ENCODE measurements at regions not wholly inside any gene's neighbourhood (a gene's known extent, or its start where the extent isn't known, plus 50 kb on each side); places are given as distances from the start of the nearest gene placed in this dataset.

GRCh38 chr11:129637983-129638776 is 177.5 kb upstream of the TMEM45B start:
- peaks cover 10% of the 10 kb centered on the region for H3K4me1 Mint-ChIP-seq (ENCODE audit: low read depth)
- H3K9me3 ChIP-seq (ENCODE audit: control insufficient read depth in 1 of 2, insufficient read depth in 1 of 2, low read length in 2 of 2) = no peaks in the 10 kb centered on the region
- ChIA-PET CTCF (interaction anchor here (1.3 kb wide), 1 partner anchor 9 kb away, joined by 3 read pairs; no protein-coding TSS in a partner anchor), POLR2A (no interaction called here)
- DNase-seq (no peak), ATAC-seq (ENCODE audit: poor library complexity) (no peak)
- H3K27ac ChIP-seq (ENCODE audit: low read depth in 1 of 2, low read length in 2 of 2) = no peak overlapping the region
- no peak overlapping the region for H3K4me3 Mint-ChIP-seq
- no peak overlapping the region for H3K4me3 ChIP-seq (ENCODE audit: low read length)
- no peak for TF ChIP-seq CTCF (IDR thresholded peaks at IDR 0.05)
- H3K36me3 Mint-ChIP-seq (ENCODE audit: low read depth) = no peaks in the 10 kb centered on the region
- no peak overlapping the region for H3K27ac Mint-ChIP-seq
- H3K27me3 ChIP-seq (ENCODE audit: control insufficient read depth in 1 of 2, insufficient read depth in 2 of 2, low read length in 2 of 2) = no peaks in the 10 kb centered on the region
- intact Hi-C loops (cut with DNase I, micrococcal nuclease) = no loop called here
- no peaks in the 10 kb centered on the region for H3K36me3 ChIP-seq (ENCODE audit: insufficient read depth, low read length)
- peaks cover 5% of the 10 kb centered on the region for H3K4me1 ChIP-seq (ENCODE audit: insufficient read depth, low read length)
- H3K27me3 Mint-ChIP-seq = peaks cover 16% of the 10 kb centered on the region
- H3K9me3 Mint-ChIP-seq = no peaks in the 10 kb centered on the region

GRCh38 chr11:129639300-129639699 is 176.3 kb upstream of the TMEM45B start:
- ChIA-PET CTCF (interaction anchor here (0.8 kb wide), 1 partner anchor 10 kb away, joined by 3 read pairs; no protein-coding TSS in a partner anchor), POLR2A (no interaction called here)
- DNase-seq = no peak
- Mint-ChIP-seq H3K9me3 (no peaks in the 10 kb centered on the region), H3K4me3 (no peak overlapping the region), H3K27me3 (peaks cover 13% of the 10 kb centered on the region), H3K4me1 (ENCODE audit: low read depth) (peaks cover 10% of the 10 kb centered on the region), H3K36me3 (ENCODE audit: low read depth) (no peaks in the 10 kb centered on the region), H3K27ac (no peak overlapping the region)
- H3K27me3 ChIP-seq (ENCODE audit: control insufficient read depth in 1 of 2, insufficient read depth in 2 of 2, low read length in 2 of 2) = no peaks in the 10 kb centered on the region
- no peaks in the 10 kb centered on the region for H3K36me3 ChIP-seq (ENCODE audit: insufficient read depth, low read length)
- no peaks in the 10 kb centered on the region for H3K9me3 ChIP-seq (ENCODE audit: control insufficient read depth in 1 of 2, insufficient read depth in 1 of 2, low read length in 2 of 2)
- intact Hi-C loops (cut with DNase I, micrococcal nuclease) = no loop called here
- H3K27ac ChIP-seq (ENCODE audit: low read depth in 1 of 2, low read length in 2 of 2) = no peak overlapping the region
- peaks cover 5% of the 10 kb centered on the region for H3K4me1 ChIP-seq (ENCODE audit: insufficient read depth, low read length)
- TF ChIP-seq CTCF (IDR thresholded peaks at IDR 0.05) = no peak
- no peak overlapping the region for H3K4me3 ChIP-seq (ENCODE audit: low read length)
- ATAC-seq (ENCODE audit: poor library complexity) = no peak

- intact Hi-C loops (cut with DNase I, micrococcal nuclease) = no loop called here
- ATAC-seq (ENCODE audit: poor library complexity) (no peak), DNase-seq (no peak)
- peaks cover 10% of the 10 kb centered on the region for H3K4me1 Mint-ChIP-seq (ENCODE audit: low read depth)
- no peak overlapping the region for H3K4me3 Mint-ChIP-seq
- Histone ChIP-seq H3K36me3 (ENCODE audit: insufficient read depth, low read length) (no peaks in the 10 kb centered on the region), H3K27me3 (ENCODE audit: control insufficient read depth in 1 of 2, insufficient read depth in 2 of 2, low read length in 2 of 2) (no peaks in the 10 kb centered on the region), H3K27ac (ENCODE audit: low read depth in 1 of 2, low read length in 2 of 2) (no peak overlapping the region), H3K4me3 (ENCODE audit: low read length) (no peak overlapping the region), H3K9me3 (ENCODE audit: control insufficient read depth in 1 of 2, insufficient read depth in 1 of 2, low read length in 2 of 2) (no peaks in the 10 kb centered on the region), H3K4me1 (ENCODE audit: insufficient read depth, low read length) (peaks cover 5% of the 10 kb centered on the region)
- no peaks in the 10 kb centered on the region for H3K9me3 Mint-ChIP-seq
- H3K27ac Mint-ChIP-seq = no peak overlapping the region
- H3K27me3 Mint-ChIP-seq = peaks cover 15% of the 10 kb centered on the region
- ChIA-PET CTCF (no interaction called here), POLR2A (no interaction called here)
- no peak for TF ChIP-seq CTCF (IDR thresholded peaks at IDR 0.05)
- H3K36me3 Mint-ChIP-seq (ENCODE audit: low read depth) = no peaks in the 10 kb centered on the region
Observed at GRCh38 chr11:129640671-129641070, 175.0 kb upstream of the TMEM45B start.

Measured in CD4-positive, alpha-beta T cell (primary cell).